Trophoblast cell (in vitro differentiated cells and primary cell): ENCODE measurements at regions not wholly inside any gene's neighbourhood (a gene's known extent, or its start where the extent isn't known, plus 50 kb on each side); places are given as distances from the start of the nearest gene placed in this dataset.

Source experiments
- DNase-seq, 2 donors: peaks; one replicate each; pipeline ENCODE4 v3.0.0-alpha.2; 2016
- H2AFZ ChIP-seq: 2 replicates; pipeline ENCODE4 v1.6.1; 2013; ENCODE audit warnings: low read length, moderate library complexity, mild to moderate bottlenecking; ENCODE audit not compliant: insufficient read depth, poor library complexity
- H2AK5ac ChIP-seq: 2 replicates; pipeline ENCODE4 v1.6.1; 2013; ENCODE audit warnings: mild to moderate bottlenecking, low read length
- H2BK120ac ChIP-seq: 2 replicates; pipeline ENCODE4 v1.6.1; 2013; ENCODE audit warnings: low read length, mild to moderate bottlenecking, moderate library complexity; ENCODE audit not compliant: insufficient read depth, poor library complexity
- H2BK12ac ChIP-seq: 2 replicates; pipeline ENCODE4 v1.6.1; 2013; ENCODE audit warnings: mild to moderate bottlenecking, low read length, moderate library complexity
- H2BK5ac ChIP-seq: 2 replicates; pipeline ENCODE4 v1.6.1; 2013; ENCODE audit warnings: low read length, low read depth, moderate library complexity, mild to moderate bottlenecking; ENCODE audit not compliant: poor library complexity
- H3K14ac ChIP-seq: 2 replicates; pipeline ENCODE4 v1.6.1; 2013; ENCODE audit warnings: mild to moderate bottlenecking, low read length
- H3K18ac ChIP-seq: 2 replicates; pipeline ENCODE4 v1.6.1; 2013; ENCODE audit warnings: mild to moderate bottlenecking, low read length
- H3K23ac ChIP-seq: 2 replicates; pipeline ENCODE4 v1.6.1; 2013; ENCODE audit warnings: low read length
- H3K27ac ChIP-seq: 2 replicates; pipeline ENCODE4 v1.5.1; 2013; ENCODE audit warnings: low read depth, mild to moderate bottlenecking, inconsistent platforms, low read length, moderate library complexity
- H3K27me3 ChIP-seq: 2 replicates; pipeline ENCODE4 v1.6.1; 2013; ENCODE audit warnings: inconsistent platforms, mild to moderate bottlenecking, low read length, moderate library complexity; ENCODE audit not compliant: insufficient read depth
- H3K36me3 ChIP-seq, 2 experiments: 1 replicate in 1 of 2; 2 replicates in 1 of 2; pipeline ENCODE4 v1.6.1; 2013; ENCODE audit warnings: low read length in 2 of 2, mild to moderate bottlenecking in 2 of 2, moderate library complexity in 1 of 2; ENCODE audit not compliant: insufficient read depth in 2 of 2, control insufficient read depth in 1 of 2
- H3K4ac ChIP-seq: 2 replicates; pipeline ENCODE4 v1.6.1; 2013; ENCODE audit warnings: low read depth, mild to moderate bottlenecking, low read length, moderate library complexity
- H3K4me1 ChIP-seq, 2 experiments: 1 replicate in 1 of 2; 2 replicates in 1 of 2; pipeline ENCODE4 v1.6.1; 2013; ENCODE audit warnings: low read length in 2 of 2, mild to moderate bottlenecking in 2 of 2, moderate library complexity in 1 of 2; ENCODE audit not compliant: insufficient read depth in 2 of 2, control insufficient read depth in 1 of 2
- H3K4me2 ChIP-seq: 2 replicates; pipeline ENCODE4 v1.6.1; 2013; ENCODE audit warnings: inconsistent platforms, mild to moderate bottlenecking, low read length, moderate library complexity
- H3K4me3 ChIP-seq: 2 replicates; pipeline ENCODE4 v1.5.1; 2013; ENCODE audit warnings: mild to moderate bottlenecking, low read depth, low read length, inconsistent platforms
- H3K79me1 ChIP-seq: one replicate; pipeline ENCODE4 v1.6.1; 2013; ENCODE audit warnings: low read length
- H3K79me2 ChIP-seq: 2 replicates; pipeline ENCODE4 v1.6.1; 2013; ENCODE audit warnings: low read length, mild to moderate bottlenecking; ENCODE audit not compliant: control insufficient read depth, insufficient read depth, poor library complexity
- H3K9ac ChIP-seq: 2 replicates; pipeline ENCODE4 v1.6.1; 2013; ENCODE audit warnings: mild to moderate bottlenecking, low read length
- H3K9me3 ChIP-seq: 2 replicates; pipeline ENCODE4 v1.6.1; 2013; ENCODE audit warnings: low read depth, mild to moderate bottlenecking, control low read depth, inconsistent platforms, low read length; ENCODE audit not compliant: insufficient read depth
- H4K12ac ChIP-seq: 2 replicates; pipeline ENCODE4 v1.6.1; 2013; ENCODE audit warnings: low read depth, mild to moderate bottlenecking, low read length, moderate library complexity
- H4K8ac ChIP-seq: 2 replicates; pipeline ENCODE4 v1.6.1; 2013; ENCODE audit warnings: low read depth, mild to moderate bottlenecking, low read length, moderate library complexity
- H4K91ac ChIP-seq: one replicate; pipeline ENCODE4 v1.6.1; 2013; ENCODE audit warnings: low read depth, mild to moderate bottlenecking, low read length, moderate library complexity
- WGBS: extraction: QIAGEN DNeasy Blood & Tissue Kit; methylation state at CpG from one replicate; pipeline ENCODE4 v1.1.7; 2013; ENCODE audit warnings: missing lambda C conversion rate; ENCODE audit not compliant: insufficient read length, insufficient coverage; ENCODE audit errors: extremely low coverage; 5-methylcytosine and 5-hydroxymethylcytosine counted together

DNA sequence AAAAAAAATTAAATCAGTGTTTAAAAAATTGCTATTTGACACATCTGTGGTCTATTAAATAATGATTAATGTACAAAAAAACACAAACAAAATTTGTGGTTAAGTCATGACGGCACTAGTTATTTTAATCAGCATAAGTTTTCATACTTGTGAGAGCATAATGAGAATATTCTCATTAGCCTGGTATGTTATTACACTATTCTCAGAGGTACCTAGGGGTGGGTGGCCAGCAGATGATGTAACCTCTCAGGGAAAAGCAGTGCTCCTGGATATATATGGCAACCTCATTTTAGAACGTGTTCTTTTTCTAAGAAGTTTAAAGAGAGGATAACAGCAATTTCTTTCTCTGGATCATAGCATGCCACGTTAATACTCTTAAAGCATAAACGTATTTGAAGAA lies 109.2 kb downstream of the GJA1 start:
- Histone ChIP-seq H4K12ac (no peak overlapping the region), H3K9ac (no peak overlapping the region), H3K36me3 (no peaks in the 10 kb centered on the region), H2BK120ac (no peak overlapping the region), H3K4me2 (no peak overlapping the region), H3K4me3 (no peak overlapping the region), H3K79me2 (no peaks in the 10 kb centered on the region), H3K9me3 (no peaks in the 10 kb centered on the region), H2AK5ac (no peak overlapping the region), H3K14ac (no peak overlapping the region), H4K91ac (no peak overlapping the region), H2AFZ (no peak overlapping the region), H2BK12ac (no peak overlapping the region), H4K8ac (no peak overlapping the region), H3K27ac (no peak overlapping the region), H3K27me3 (no peaks in the 10 kb centered on the region), H3K4ac (no peak overlapping the region), H3K79me1 (no peaks in the 10 kb centered on the region), H3K18ac (no peak overlapping the region), H3K23ac (no peak overlapping the region), H2BK5ac (no peak overlapping the region), H3K4me1 (no peaks in the 10 kb centered on the region)
- no CpG with 5 or more reads among the region's 4 CpGs for WGBS
- DNase-seq = no peak

DNA sequence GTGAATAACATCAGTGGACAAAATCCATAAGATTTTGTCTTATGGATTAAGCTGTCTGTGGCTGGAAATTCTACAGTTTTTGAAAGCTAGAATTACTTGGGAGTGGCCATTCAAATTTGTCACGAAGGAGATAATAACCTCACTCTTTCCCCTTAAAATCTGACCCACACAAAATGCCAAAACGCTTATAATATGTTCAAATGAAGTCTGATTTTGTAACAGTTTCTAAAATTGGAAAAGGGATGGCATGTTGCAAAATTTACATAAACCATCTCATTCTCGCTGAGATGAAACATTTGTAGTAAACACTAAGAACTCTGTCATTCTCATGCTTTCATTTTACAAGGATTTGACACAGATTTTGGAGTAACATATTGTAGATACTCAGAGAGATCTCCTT lies 112.7 kb downstream of the GJA1 start:
- Histone ChIP-seq H3K9me3 (no peaks in the 10 kb centered on the region), H2BK120ac (no peak overlapping the region), H2AFZ (no peak overlapping the region), H3K14ac (no peak overlapping the region), H3K4me3 (no peak overlapping the region), H3K27me3 (no peaks in the 10 kb centered on the region), H2BK5ac (no peak overlapping the region), H4K12ac (no peak overlapping the region), H3K79me1 (no peaks in the 10 kb centered on the region), H3K4me2 (no peak overlapping the region), H4K8ac (no peak overlapping the region), H3K4ac (no peak overlapping the region), H3K79me2 (no peaks in the 10 kb centered on the region), H2AK5ac (no peak overlapping the region), H3K23ac (no peak overlapping the region), H4K91ac (no peak overlapping the region), H3K9ac (no peak overlapping the region), H3K18ac (no peak overlapping the region), H3K4me1 (no peaks in the 10 kb centered on the region), H2BK12ac (no peak overlapping the region), H3K27ac (no peak overlapping the region), H3K36me3 (no peaks in the 10 kb centered on the region)
- WGBS = no CpG with 5 or more reads among the region's 3 CpGs
- no peak for DNase-seq

DNA sequence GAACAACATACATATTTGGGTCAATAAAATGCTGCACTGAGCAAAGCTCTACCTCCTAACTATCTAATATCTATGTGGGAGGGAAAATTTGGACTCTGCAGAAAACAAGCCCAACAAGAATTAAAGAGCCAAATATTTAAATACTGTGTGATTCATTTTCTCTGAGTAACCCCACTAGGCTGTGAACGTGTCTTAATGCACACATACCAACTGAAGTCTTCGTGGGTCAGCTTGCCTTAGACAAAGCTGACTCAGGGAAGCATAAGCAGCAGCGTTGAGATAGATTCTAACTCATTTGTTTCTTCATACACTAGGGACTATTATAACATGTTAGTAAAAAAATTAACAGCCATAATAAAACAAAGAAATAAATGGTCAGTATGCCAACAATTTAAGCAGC lies 114.3 kb downstream of the GJA1 start:
- WGBS = no CpG with 5 or more reads among the region's 3 CpGs
- no peak overlapping the region for H4K8ac ChIP-seq
- H3K18ac ChIP-seq = no peak overlapping the region
- H3K9ac ChIP-seq = no peak overlapping the region
- H3K23ac ChIP-seq = no peak overlapping the region
- peak; percentile 51 to 68 for DNase-seq
- H2BK12ac ChIP-seq = no peak overlapping the region
- H3K9me3 ChIP-seq = no peaks in the 10 kb centered on the region
- H3K36me3 ChIP-seq = no peaks in the 10 kb centered on the region
- H3K4ac ChIP-seq = no peak overlapping the region
- H2BK5ac ChIP-seq = no peak overlapping the region
- H3K27me3 ChIP-seq = no peaks in the 10 kb centered on the region
- H3K79me2 ChIP-seq = no peaks in the 10 kb centered on the region
- no peak overlapping the region for H3K27ac ChIP-seq
- no peak overlapping the region for H4K91ac ChIP-seq
- no peaks in the 10 kb centered on the region for H3K79me1 ChIP-seq
- H3K4me2 ChIP-seq = no peak overlapping the region
- H3K4me3 ChIP-seq = no peak overlapping the region
- H3K14ac ChIP-seq = no peak overlapping the region
- H3K4me1 ChIP-seq = no peaks in the 10 kb centered on the region
- H2AFZ ChIP-seq = no peak overlapping the region
- no peak overlapping the region for H4K12ac ChIP-seq
- H2AK5ac ChIP-seq = no peak overlapping the region
- no peak overlapping the region for H2BK120ac ChIP-seq

- no CpG with 5 or more reads among the region's 3 CpGs for WGBS
Observed at GRCh38 chr6:121550491-121551010, 115.1 kb downstream of the GJA1 start.

More at GRCh38 chr6:121550491-121551010, 115.1 kb downstream of the GJA1 start:
- Histone ChIP-seq H3K4ac (no peak overlapping the region), H3K79me2 (no peaks in the 10 kb centered on the region), H2BK120ac (no peak overlapping the region), H2BK5ac (no peak overlapping the region), H2BK12ac (no peak overlapping the region), H2AFZ (no peak overlapping the region), H3K14ac (no peak overlapping the region), H3K23ac (no peak overlapping the region), H3K9ac (no peak overlapping the region), H4K8ac (no peak overlapping the region), H3K27ac (no peak overlapping the region), H4K12ac (no peak overlapping the region), H3K18ac (no peak overlapping the region), H2AK5ac (no peak overlapping the region), H3K79me1 (no peaks in the 10 kb centered on the region), H3K4me3 (no peak overlapping the region), H4K91ac (no peak overlapping the region), H3K4me1 (no peaks in the 10 kb centered on the region), H3K4me2 (no peak overlapping the region), H3K36me3 (no peaks in the 10 kb centered on the region), H3K27me3 (no peaks in the 10 kb centered on the region), H3K9me3 (no peaks in the 10 kb centered on the region)
- DNase-seq = peak in 1 of 2 donors; percentile 28
